ENCODE measurements at regions not wholly inside any gene's neighbourhood (a gene's known extent, or its start where the extent isn't known, plus 50 kb on each side); places are given as distances from the start of the nearest gene placed in this dataset.
"Not testable (repeated sequence)": the region's sequence is repeated elsewhere in the genome, so short reads cannot be mapped to it uniquely, and the experiment has no call there.

DNA sequence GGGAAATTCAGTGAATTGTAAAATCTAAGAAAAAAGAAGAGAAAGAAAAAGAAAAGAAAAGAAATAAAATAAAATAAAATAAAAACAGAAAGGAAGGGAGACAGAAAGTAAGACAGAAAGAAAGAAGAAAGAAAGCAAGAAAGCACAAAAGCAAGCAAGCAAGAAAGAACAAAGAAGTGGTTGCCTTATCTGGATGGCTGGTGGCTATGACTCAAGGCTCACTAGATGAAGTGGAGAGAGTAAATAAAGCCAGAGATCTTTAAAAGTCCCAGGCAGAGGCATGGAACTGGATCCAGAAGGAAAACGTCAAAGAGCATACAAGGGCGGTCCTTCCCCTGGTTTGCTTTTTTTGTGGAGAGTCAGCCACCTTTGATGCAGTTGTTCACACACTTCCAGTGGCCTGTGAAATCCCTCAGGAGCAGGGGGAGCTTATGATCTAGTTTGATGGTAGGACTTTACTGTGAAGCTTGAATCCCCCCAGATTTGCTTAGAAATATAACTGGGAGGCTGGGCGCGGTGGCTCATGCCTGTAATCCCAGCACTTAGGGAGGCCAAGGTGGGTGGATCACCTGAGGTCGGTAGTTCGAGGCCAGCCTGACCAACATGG lies 176.7 kb upstream of the HMHB1 start:
- ATAC-seq (no peak), DNase-seq (ENCODE audit: low spot score) (no peak)

DNA sequence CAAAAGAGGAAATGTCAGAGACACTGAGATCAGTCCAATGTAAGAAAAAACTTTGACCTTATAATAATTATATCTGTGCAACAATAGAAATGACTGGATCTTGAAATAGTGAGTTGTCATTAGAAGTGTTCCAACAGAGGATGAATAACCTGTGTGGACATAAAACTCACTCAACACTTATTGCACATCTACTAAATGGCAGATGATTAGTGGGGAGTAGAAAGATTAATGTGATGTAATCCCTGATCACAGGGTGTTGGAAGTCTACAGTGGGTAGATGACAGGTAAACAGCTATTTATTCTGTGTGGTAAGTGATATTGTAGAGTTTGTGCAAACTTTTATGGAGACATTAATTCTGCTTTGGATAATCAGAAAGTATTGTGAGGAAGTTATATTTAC lies 177.3 kb upstream of the HMHB1 start:
- DNase-seq (ENCODE audit: low spot score) = no peak
- ATAC-seq = no peak

DNA sequence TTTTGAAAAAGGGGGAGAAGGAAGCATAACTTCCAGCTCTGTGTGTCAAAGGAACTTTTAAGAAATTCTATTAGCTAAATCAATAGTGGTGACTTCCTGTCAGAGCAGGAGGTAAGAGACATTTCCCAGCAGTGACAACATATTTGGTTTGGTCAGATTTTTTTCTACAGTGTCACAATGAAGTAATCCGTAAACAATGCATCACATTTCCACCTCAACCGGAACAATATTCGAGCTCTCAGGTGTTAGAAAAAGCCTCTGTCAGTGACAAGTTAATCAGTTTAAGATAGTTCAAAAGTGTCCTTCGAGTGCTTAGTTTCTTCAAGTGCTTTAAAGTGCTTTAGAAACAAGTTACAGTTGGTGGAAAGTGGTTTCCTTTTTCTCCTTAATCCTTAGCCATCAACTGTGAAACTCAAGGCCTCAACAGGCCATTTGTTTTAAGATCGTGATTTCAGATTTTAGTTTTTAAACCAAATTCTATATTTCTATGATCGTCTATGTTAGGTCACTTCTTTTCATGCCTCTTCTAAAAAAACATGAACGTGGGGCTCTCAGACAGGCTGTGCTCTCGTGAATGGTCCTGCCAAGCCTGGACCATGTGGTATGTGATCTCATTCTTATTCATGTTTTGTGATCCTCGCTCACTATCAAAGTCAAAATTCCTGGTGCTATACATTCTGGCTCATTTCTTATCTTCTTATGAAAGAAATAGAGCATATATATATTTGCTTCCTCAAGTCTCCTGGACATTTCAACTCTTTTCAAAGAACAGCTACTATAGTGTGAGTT lies 181.9 kb upstream of the HMHB1 start:
- peak; percentile 33 for ATAC-seq
- DNase-seq (ENCODE audit: low spot score) = no peak

DNA sequence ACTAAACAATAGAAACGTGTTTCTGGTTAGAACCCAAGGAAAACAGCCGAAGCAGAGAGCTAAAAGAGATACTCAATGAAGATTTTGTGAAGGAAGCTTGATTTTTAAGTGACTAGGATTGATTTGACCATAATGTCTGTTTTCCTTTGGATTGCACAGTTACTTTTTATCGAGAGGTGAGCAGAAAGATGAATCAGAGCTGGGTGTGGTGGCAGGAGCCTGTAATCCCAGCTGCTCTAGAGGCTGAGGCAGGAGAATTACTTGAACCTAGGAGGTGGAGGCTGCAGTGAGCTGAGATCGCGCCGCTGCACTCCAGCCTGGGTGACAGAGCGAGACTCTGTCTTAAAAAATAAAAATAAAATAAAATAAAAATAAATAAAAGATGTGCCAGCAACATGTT lies 186.9 kb upstream of the HMHB1 start:
- ATAC-seq = not testable (repeated sequence)

DNA sequence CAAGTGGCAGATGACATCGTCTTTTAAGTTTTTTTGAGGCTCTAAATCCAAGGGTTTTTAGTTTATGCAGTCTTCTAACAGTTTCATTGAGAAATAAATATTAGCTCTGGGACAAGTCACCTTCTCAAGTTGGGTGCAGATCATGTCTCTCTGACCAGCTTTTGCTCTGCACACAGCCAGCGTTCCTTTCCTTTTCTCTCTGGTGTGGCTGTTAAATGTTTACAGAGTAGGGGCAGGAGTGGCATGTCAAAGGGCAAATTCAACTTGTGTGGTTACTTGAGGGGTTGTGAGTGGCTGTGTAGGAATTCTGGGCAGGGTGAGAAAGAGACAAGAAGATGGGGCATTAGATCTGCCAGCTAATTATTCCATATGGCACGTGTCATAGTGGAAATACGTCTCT lies 187.5 kb upstream of the HMHB1 start:
- ATAC-seq = no peak

More for the DNA sequence above, 186.9 kb upstream of the HMHB1 start:
- DNase-seq (ENCODE audit: low spot score) = not testable (repeated sequence)

DNA sequence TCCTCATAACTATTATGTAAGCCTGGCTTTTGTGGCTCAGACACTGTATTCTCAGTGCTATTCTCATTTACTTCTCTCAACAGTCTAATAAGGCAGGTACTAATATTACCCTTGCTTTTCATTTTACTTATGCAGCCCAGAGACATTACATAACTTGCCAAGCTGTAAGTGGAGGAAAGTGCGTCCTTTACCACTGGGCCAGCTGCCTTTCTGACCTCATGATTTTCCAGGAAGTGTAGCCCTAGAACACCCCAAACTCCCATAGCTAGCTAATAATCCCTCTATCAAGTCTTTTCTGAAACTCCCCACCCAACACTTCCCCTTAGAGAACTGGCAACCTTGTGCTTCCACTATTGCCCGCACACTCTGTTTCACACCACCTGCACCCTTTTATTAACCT lies 192.9 kb upstream of the HMHB1 start:
- no peak for ATAC-seq
- no peak for DNase-seq (ENCODE audit: low spot score)

More for the DNA sequence above, 187.5 kb upstream of the HMHB1 start:
- DNase-seq (ENCODE audit: low spot score) = no peak

DNA sequence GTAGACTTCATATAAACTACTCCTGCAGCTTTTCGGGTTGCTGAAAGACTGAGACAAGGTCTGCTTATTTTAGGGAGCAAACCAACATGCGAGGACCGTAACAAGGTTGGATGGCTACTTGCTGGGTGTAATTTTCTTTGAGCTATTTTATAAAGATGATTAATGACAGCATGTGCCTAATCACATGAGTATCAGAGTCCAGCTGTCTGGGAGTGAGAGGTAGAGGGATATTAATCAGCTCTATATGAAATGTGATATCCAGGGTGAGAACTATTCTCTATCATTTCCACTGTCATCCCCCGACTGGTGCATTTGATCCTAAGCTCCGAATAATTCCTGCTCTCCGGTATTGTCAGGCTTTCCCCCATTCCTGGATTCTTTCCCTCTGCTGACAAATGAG lies 193.8 kb upstream of the HMHB1 start:
- DNase-seq (ENCODE audit: low spot score) (no peak), ATAC-seq (no peak)

DNA sequence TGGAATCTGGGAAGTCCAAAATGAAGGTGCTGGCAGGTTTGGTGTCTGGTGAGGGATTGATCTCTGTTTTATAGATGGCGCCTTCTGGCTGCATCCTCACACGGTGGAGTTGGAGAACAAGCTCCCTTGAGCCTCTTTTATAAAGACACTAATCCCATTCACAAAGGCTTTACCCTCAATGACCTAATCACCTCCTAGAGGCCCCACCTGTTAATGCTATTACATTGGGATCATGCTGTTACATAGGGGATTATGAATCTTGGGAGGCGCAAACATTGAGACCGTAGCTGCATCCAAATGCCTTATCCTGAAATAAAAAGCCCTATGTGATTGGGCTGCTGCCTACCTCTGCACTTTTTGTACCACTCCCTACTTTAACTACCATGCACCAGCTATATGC lies 197.1 kb upstream of the HMHB1 start:
- ATAC-seq = no peak
- no peak for DNase-seq (ENCODE audit: low spot score)

DNA sequence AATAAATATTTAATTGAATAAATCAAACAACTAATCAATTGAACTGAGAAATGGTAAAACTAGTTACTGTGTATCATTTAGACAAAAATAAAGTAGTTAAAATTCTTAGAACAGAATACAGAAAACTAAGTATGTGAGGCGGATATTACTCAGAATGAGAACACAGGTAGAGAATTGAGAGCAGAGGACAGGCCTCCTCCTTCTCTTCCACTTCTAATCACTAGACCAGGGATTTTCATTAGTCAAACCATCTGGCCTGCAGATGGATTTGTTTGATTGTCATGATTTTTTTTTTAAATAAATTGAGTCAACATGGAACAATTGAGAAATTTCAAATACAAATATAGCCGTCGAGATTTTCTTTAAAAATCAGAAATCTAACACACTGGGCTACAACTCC lies 198.6 kb upstream of the HMHB1 start:
- ATAC-seq (no peak), DNase-seq (ENCODE audit: low spot score) (no peak)

DNA sequence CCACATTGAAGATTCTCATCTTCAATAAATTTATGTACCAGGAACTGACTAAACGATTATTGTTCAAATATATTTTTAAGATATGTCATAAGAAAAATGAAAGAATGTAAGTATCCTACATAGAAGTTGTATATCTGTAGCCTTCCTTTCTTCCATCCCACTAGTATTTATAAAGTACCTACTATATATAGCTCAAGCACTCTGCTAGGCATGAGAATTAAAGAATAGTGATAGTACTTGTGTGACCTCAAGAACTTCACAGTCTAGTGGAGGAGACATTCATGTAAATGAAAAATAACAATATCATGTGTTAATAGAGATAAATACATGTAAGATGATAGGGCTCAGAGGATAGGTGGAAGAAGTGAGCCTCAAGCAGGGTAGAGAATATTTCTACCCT lies 201.0 kb upstream of the HMHB1 start:
- ATAC-seq (no peak), DNase-seq (ENCODE audit: low spot score) (no peak)

DNA sequence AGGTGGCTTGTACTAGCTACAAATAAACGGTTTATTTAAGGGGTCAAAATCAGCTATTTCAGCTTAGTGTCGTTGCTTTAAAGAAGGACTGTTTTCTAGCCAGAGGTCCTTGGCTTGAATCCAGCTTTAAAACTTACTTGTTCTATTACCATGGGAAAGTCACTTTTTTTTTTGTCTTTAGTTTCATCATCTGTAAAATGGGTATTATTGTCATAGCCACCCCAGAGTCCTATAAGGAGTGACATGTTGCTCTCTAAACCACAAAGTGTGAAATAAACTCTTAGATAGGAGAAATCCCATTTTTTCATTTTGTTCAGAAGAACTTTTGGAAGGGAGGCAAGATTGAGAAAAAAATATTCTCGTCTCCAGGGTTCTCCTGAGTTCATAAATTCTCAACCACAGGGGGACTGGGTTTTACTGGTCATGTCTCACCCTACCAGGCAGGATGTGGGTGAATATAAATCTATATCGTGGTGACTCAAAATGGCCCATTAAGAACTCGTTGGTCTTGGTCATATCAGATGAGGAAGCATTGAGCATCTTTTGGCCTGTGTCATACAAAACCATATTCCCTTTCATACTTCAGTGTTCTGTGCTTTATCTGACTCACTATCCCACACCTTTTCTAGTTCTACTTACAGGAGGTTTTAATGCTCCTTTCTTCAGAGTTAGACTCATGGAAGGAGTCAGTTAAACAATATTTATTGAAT lies 202.7 kb upstream of the NR3C1 start:
- ATAC-seq = no peak
- no peak for DNase-seq (ENCODE audit: low spot score)

DNA sequence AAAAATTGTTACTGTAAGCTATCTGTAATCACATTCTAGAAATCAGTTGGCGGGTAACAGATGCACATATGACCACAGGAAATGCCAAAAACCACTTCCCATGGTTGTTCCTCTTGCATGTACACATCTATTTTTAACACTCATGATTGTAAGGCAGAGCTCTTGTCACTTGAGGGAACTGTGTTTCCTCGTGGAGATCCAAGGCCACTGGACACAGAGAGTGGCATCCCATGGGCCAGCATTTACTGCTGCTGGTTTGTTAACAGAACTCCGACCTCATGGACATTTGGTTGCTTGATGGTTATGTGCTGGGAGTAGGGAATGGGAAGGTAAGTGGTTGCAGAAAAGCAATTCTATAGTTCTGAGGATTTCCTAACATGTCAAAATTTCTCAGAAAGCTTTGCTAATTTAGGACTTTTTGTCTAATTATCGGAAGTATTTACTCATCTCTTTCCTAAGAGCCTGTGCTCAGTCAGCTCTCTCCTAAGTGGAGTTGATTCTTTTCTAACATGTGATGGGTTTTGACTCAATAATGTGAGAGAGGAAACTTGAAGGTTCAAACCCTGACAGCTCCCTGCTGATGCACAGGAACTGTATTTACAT lies 202.0 kb upstream of the NR3C1 start:
- ATAC-seq (no peak), DNase-seq (ENCODE audit: low spot score) (no peak)

DNA sequence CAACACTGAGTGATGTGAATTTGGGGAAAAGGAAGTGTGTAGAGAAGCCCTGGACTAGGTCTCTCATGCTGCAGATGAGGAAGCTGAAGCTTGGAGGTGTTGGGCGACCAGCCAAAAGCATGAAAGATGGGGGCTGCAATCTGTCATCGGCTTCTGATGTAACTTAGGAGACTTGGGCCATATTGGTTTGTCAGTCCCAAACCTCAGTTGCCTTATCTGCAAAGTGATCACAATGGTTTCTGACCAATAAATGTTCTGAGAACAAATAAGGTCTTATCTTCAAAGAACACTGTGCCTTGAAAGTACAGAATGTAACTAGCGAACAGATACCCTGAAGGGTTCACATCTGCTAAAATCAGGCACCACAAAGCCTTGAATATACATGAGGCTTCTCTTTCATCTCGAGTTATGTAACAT lies 198.4 kb upstream of the NR3C1 start:
- DNase-seq (ENCODE audit: low spot score) = no peak
- ATAC-seq = no peak

DNA sequence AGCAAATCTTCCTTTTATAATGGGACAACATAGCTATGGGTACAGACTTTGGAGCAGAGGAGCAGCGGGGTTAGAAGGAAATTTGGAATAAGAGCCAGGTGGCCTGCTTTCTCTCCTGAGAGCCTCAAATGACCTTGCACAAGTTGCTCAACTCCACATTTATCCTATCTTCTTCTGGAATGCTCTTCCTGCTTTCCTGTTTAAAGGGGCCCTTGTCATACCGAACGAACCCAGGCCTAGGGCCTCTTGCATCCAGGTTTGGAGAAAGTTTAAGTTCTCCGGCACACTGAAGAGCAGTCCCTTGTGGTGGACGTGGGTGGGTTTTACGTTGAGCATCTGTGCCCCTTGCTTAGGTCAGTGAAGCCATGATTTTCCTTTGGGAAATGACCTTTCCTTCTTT lies 197.9 kb upstream of the NR3C1 start:
- ATAC-seq = peak; percentile 64
- DNase-seq (ENCODE audit: low spot score) = no peak

DNA sequence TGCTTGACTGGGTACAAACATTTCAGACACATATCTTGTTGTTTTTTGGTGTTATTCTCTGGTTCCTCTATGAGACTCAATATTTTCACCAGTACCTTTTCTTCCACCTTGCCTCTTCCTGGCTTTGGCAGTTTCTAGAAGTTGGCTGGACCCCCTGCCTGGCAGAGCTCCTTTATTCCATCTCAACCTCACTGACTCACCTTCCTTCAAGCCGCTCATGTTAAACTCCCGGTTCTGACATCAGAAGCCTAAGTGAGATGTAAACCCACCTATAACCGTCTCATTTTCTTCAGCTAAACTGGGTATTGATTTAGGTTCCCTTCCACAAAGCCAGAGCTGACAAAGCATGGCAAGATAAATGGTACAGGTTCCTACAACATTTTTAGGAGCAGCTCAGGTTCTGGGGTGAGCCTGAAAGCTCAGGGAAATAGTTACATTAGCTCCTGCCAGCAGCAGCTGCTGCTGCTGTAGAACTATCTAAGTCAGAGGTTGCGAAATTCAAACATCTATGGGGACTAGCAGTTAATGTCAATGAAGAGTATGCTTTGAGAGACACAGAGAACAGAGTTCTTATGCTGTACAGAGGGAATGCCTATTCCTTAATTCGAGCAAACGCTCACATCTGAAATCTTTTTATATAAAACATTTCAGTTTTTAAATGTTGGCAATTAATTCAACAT lies 197.1 kb upstream of the NR3C1 start:
- ATAC-seq (peak; percentile 83), DNase-seq (ENCODE audit: low spot score) (no peak)

DNA sequence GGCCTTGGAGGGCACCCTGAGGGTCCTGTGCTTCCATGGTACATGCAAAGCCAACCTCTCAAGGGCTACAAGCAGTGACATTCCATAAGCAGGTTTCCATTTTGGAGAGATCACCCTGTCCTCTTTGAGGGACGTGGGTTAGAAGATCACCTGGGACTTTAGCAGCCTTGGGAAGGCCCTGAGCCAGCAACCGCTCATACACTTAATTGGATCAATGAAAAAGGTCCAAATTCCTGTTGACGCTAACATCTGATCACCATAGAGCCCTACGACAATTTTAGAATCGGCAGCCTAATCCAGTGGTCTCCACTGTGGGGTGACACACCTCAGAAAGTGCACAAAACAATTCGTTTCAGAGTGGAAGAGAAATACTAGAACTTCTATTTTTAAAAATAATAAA lies 196.0 kb upstream of the NR3C1 start:
- ATAC-seq = peak; percentile 71

DNA sequence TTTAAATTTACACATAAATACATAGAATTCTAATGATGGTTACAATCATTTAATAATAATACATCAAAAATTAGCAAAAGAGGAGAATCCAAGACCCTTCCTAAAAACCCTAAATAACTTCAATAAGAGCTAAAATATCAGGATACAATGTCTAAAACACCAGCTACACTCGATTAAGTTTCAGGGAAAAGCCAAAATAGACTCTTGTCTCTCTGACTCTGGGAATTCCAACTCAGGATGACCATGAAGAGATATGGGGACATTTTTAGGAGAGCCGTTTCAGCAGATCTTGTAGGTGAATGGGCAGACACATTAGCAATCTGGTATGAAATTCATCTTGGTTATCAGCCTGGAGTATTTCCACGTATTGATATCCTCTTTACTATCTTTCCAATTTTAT lies 193.3 kb upstream of the NR3C1 start:
- DNase-seq (ENCODE audit: low spot score) (no peak), ATAC-seq (no peak)

More for the DNA sequence above, 196.0 kb upstream of the NR3C1 start:
- peak; percentile 54 for DNase-seq (ENCODE audit: low spot score)

DNA sequence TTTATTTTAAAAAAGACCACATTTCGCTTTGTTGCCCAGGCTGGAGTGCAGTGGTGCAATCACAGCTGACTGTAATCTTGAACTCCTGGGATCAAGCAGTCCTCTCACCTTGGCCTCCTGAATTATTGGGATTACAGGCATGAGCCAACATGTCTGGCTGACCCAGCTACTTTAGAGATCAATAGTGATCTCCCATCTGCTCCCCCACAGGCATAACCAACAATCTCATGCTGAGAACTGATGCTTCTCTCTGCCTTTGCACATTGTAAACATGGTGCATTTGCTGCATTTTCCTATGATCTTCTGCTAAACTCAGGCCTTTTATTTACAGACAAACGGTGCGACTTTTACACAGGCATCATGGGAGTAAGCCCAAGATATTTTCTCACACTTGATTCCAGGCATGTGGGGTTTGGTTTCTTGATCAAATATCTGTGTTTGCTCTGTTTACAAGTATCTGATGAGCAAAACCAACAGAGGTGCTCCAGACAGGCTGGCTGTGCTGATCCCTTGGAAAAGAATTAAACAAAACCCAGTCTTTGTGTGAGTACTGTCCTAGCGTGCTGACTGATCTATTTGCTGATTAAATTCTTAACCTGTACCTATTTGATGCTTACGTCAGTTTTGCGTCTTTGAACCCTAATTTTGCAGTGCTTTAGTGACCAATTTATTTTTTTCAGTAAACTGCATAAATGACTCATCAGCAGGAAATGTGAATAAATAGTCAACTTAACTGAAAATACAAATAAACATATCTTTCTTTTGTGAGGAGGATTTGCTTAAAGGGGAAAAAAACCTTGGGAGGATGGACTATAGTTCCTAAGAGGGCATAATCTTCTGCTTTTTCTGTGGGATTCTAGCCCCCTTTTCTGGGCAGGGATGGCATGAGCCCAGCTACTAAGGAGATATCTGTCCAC lies 191.7 kb upstream of the NR3C1 start:
- no peak for DNase-seq (ENCODE audit: low spot score)
- peak; percentile 57 for ATAC-seq

DNA sequence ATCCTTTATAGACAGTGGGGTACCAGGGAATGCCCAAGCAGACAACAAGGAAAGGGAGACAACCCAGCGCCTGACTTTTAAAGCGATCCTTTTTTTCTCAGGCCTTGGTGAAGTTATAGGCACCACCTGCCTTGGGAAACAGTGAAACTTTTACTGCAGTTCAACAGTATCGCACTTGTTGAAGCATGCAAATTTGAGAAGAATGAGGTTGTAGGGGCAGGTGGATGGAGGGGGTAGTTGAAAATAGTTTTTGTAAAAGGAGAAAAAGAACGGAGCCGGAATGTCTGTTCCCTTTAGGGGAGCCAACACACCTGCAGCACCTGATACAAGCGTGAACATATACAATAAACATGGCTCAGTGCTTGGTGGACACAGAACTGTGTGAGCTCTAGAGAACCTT lies 190.2 kb upstream of the NR3C1 start:
- ATAC-seq (no peak), DNase-seq (ENCODE audit: low spot score) (no peak)

DNA sequence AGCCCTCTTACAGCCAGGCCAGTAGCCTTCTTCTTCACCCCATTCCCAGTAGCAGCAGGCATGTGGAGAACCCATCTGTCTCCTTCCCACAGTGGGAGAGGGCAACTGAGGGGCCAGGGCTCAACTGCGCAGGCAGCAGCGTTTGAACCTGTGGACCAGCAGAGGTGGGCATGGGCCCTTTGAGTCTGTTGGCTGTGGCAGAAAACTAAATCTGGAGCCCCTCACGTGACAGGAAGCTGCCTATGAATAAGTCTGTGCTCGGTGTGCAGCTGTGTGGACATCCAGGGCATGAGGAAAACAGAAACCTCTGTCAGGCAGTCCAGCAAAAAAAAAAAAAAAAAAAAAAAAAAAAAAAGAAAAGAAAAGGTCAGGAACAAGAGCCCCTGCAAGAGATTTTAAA lies 189.2 kb upstream of the NR3C1 start:
- DNase-seq (ENCODE audit: low spot score) (no peak), ATAC-seq (no peak)
